ENCODE measurements at regions not wholly inside any gene's neighbourhood (a gene's known extent, or its start where the extent isn't known, plus 50 kb on each side); places are given as distances from the start of the nearest gene placed in this dataset.

- peak; percentile 62 for DNase-seq (ENCODE audit: low read depth)
Observed at GRCh38 chr5:123785162-123786071, 273.4 kb downstream of the CSNK1G3 start.

- no peak for DNase-seq (ENCODE audit: low read depth)
Observed at GRCh38 chr5:123783421-123783820, 271.4 kb downstream of the CSNK1G3 start.

GRCh38 chr5:123778641-123779040 is 266.7 kb downstream of the CSNK1G3 start:
- no peak for DNase-seq (ENCODE audit: low read depth)

DNA sequence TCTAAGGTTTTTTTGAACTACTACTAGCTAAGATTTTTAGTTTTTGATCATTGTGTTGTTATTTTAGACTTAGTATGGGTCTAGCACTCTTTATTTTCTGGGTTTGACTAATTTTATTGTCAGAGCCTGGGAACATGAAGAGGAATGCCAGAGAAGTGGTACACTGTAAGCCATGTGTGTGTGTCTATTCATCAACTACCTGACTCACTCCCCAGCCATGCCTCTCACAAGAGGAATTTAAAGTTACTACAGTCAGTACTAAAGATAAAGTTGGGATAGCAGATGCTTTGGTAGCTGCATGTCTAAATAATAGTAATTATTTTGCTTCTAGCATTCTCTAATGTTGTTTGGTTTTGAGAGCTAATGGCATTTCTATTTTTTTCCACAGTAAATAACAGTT is 264.8 kb downstream of the CSNK1G3 start:
- peak; percentile 95 for DNase-seq (ENCODE audit: low read depth)

DNA sequence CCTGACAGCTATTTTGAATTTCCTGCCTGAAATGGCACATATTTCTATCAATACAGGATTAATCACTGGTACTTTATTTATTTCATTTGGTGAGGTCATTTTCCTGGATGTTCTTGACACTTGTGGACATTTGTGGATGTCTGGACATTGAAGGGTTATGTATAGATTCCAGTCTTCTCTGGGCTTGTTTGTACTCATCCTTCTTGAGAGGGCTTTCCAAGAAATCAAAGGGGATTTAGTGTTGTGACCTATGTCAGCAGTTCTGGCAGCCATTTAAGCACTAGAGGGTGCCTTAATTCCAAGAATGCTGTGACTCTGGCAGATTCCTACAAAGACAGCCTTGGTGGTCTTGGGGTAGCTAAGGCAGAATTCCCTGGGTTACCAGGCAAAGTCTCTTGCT is 259.7 kb downstream of the CSNK1G3 start:
- no peak for DNase-seq (ENCODE audit: low read depth)

GRCh38 chr5:123763201-123763600 is 251.2 kb downstream of the CSNK1G3 start:
- no peak for DNase-seq (ENCODE audit: low read depth)

DNA sequence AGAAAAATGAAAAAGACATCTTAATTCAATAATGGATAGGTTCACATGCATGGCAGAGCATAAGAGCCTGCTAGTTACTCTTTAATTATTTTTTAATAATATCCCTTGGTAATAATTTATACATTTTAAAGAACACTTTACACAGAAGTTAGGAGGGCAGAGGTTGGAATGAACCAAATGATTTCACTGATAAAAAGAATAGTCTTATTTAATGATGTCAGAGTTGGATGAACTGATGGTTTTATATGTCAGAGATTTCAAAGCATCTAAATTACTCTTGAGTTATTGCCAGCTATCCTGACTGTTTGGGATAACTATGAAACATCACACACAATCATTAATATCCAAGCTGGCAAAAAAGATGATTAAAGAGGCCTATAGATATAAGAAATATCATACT is 244.8 kb downstream of the CSNK1G3 start:
- no peak for DNase-seq (ENCODE audit: low read depth)

DNA sequence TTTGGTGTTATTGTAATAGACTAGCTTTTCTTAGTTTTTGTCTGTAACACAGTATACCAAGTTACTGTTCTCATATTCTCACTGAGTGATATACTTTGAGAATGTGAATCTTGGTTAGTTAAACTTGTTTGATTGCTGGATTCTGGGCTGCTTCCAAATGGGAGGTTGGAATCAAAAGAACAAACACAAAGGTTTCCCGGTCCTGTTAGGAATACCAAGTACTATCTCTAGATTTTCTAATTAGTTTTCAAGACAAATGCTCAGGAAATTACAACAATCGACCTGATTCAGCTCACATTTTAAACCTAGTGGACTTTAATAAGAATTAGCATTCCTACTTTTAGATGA is 244.3 kb downstream of the CSNK1G3 start:
- DNase-seq (ENCODE audit: low read depth), result no peak

DNA sequence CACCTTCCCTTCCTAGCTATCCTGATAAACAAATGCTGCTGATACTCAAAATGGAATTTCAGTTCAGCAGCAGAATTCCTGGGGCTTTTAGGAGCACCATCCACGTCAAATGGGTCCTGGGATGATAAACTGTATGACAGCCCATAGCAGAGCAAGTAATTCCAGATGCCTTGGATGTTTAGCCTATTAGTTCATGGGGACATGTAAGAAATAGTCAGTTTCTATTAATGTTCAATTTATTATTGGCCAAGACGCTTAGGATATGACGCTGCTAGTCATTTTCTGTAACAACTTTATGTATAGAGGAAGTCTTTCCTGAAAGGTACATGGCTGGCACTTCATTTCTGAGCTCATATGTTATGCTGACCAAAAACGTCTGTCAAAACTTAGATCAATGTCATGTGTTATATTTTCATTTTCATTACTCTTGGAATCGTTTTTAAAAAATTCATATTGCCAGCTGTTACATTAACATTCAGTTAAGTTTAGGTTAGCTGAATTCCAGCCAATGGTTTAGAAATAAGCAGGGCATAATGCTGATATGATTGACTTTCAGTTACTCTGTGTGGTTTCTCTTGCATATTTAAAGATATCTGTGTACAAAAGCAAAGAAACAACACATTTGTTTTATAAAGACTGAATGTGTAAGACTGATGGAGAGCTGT is 243.8 kb downstream of the CSNK1G3 start:
- peak; percentile 59 for DNase-seq (ENCODE audit: low read depth)

DNA sequence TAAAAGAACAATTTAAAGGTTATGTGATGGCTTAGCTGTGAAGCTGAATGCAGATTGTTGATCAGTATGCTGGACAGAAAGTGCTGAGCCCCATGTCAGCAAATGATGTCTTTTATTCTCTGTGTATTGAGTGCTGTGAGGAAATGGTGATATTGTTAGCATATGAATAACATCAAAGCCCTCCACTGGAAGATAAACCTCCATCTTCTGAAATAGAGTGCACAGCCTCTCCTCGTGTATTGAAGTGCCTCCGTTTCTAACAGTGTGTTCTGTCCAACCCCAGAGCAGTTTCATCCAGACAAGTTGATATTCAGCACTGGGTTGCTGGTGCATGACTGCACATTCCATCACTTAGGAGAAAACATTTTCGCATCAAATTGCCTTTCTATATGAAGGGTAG is 242.9 kb downstream of the CSNK1G3 start:
- DNase-seq (ENCODE audit: low read depth), result peak; percentile 40

DNA sequence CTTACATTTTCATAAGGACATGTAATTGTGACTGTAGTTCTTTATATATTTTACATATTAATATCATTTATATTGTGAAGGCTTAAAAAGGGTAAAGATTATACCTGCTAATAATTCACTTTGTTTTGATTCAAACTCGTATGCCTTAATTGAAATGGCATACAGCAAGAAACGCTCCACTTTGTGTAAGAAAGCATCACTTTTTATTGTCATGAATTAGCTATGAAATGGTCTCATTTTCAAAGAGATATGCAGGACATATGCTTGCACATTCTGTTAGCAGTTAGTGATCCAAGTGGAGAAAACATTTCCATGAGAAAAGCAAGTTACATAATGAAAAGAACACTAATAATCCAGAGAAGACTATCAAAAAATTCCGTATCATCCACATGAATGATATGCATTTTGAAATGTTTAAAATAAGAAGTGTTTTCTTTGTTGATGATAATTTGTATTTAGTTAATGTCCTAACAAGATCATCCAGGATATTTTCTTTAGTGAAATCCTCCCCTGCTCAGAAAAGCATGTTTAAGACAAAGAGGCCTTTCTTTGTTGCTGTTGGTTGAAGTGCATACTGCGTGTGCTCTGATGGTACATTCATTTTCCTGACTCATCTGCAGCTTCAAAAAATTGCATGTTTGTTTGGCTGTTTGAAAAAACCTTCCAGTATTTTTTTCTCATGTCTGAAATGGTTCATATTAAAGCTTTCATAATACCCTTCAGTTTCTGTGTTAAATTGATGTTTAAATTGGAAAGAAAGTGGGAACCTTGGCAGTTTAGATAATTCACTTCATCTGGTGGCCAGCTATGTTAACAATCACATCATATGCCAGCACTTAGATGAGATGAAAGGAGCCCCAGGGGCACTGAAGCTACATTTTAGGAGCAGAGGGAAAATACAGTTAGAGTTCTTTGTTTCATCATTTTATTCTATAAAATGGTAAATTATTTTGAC is 242.2 kb downstream of the CSNK1G3 start:
- no peak for DNase-seq (ENCODE audit: low read depth)

DNA sequence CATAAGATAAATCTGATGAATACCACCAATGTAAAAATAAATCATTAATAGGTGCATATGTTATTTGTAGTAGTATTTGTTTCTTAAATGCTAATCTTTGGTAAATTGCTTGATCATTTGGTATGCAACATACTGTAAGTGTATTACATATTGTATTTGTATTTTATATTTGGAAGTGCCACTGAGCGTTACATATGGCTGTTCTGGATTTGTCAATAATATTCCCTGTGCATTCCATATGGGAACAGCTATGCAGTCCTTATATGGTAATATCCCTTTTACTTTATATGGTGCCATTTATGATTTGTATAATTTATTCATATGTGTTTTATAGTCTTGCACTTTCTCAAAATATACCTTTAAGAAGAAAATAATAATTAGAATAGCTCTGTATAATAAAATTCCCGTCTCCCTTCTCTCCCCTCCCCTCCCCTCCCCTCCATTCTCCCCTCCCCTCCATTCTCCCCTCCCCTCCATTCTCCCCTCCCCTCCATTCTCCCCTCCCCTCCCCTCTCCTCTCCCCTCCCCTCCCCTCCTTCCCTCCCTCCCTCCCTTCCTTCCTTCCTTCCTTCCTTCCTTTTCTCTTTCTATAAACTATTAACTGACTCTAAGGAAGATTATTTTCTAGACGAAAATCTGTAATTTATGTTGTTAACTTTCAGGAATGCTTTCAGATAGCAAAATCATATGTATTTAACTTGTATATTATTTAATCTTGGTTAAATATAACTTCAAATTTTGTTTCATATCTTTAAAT is 241.4 kb downstream of the CSNK1G3 start:
- no peak for DNase-seq (ENCODE audit: low read depth)

- DNase-seq (ENCODE audit: low read depth), result peak; percentile 68
Observed at GRCh38 chr5:123752552-123753179, 240.7 kb downstream of the CSNK1G3 start.

- DNase-seq (ENCODE audit: low read depth), result no peak
Observed at GRCh38 chr5:123751670-123752069, 239.7 kb downstream of the CSNK1G3 start.

- DNase-seq (ENCODE audit: low read depth), result no peak
Observed at GRCh38 chr5:123748239-123748638, 236.3 kb downstream of the CSNK1G3 start.

DNA sequence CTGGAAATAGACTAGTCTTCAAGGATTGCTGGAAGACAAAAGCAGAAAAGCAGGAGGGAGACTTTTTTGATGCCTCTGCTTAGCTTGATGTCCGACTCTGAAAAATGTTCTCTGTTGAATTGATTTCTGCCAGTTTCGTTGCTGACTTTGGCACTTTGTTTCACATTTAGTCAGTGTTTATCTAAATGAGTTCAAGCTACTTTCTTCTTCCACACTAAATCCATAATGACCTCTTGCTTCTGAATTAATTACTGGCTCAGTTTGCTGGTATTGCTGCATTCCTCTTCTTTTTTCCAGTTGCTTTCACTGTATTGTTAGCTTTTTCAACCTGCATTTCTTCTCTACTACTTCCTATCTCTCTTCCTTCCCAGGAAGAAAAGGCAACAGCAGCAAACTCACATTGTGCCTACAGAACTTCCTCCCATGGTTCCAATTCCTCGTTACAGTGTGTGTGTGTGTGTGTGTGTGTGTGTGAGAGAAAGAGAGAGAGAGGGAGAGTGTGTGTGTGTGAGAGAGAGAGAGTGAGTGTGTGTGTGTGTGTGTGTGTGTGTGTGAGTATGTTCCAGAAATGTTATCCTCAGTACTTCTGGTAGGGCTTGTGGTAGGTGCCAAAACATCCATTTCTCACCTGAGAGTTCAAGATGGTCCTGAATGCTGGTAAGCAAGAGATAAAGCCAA is 234.8 kb downstream of the CSNK1G3 start:
- DNase-seq (ENCODE audit: low read depth), result peak; percentile 23

- no peak for DNase-seq (ENCODE audit: low read depth)
Observed at GRCh38 chr5:123743990-123744583, 232.1 kb downstream of the CSNK1G3 start.

- no peak for DNase-seq (ENCODE audit: low read depth)
Observed at GRCh38 chr5:123735384-123735783, 223.4 kb downstream of the CSNK1G3 start.

DNA sequence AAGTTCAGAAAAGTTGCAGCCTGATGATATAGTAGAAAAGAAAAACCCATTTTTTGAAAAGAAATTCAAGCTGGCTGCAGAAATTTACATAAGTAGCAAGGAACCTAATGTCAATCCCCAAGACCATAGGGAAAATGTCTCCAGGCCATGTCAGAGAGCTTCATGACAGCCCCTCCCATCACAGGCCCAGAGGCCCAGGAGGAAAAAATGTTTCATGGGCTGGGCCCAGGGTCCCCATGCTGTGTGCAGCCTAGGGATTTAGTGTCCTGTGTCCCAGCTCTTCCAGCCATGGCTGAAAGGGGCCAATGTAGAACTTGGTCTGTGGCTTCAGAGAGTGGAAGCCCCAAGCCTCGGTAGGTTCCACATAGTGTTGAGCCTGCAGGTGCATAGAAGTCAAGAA is 220.3 kb downstream of the CSNK1G3 start:
- DNase-seq (ENCODE audit: low read depth), result no peak

GRCh38 chr5:123722451-123722850 is 210.5 kb downstream of the CSNK1G3 start:
- DNase-seq (ENCODE audit: low read depth), result peak; percentile 9

Measured in renal cortical epithelial cell (primary cell).